SK-N-MC (cell line): ENCODE measurements at regions not wholly inside any gene's neighbourhood (a gene's known extent, or its start where the extent isn't known, plus 50 kb on each side); places are given as distances from the start of the nearest gene placed in this dataset.

Source experiments
- EZH2 ChIP-seq: fragments of 200-600 bp; sonication (generic); IDR thresholded peaks from one replicate; pipeline ENCODE4 v1.6.1; 2017; ENCODE audit warnings: antibody characterized with exemption
- FOXP2 ChIP-seq: optimal IDR thresholded peaks from 2 replicates; pipeline ENCODE3; 2011; ENCODE audit warnings: mild to moderate bottlenecking, moderate library complexity; ENCODE audit not compliant: insufficient read depth; ENCODE audit errors: extremely low read length, control extremely low read depth
- POLR2AphosphoS5 ChIP-seq: IDR thresholded peaks from 2 replicates; pipeline ENCODE4 v1.6.1; 2012; ENCODE audit warnings: mild to moderate bottlenecking, low read depth, low read length, borderline replicate concordance

- TF ChIP-seq FOXP2 (no peak), POLR2AphosphoS5 (no peak), EZH2 (no peak)
Measured at GRCh38 chrX:39703307-39703706, 394.5 kb downstream of the BCOR start.
